HUES6 (cell line): ENCODE measurements at regions not wholly inside any gene's neighbourhood (a gene's known extent, or its start where the extent isn't known, plus 50 kb on each side); places are given as distances from the start of the nearest gene placed in this dataset.
"Not testable (repeated sequence)": the region's sequence is repeated elsewhere in the genome, so short reads cannot be mapped to it uniquely, and the experiment has no call there.

ENCODE experiments used
- H3K27ac ChIP-seq: 2 replicates; pipeline ENCODE4 v1.7.0; 2013; ENCODE audit warnings: low read depth, mild to moderate bottlenecking, low read length, inconsistent platforms
- H3K27me3 ChIP-seq: 2 replicates; pipeline ENCODE4 v1.6.1; 2013; ENCODE audit warnings: low read length; ENCODE audit not compliant: control insufficient read depth, insufficient read depth
- H3K36me3 ChIP-seq: 2 replicates; pipeline ENCODE4 v1.6.1; 2013; ENCODE audit warnings: low read length; ENCODE audit not compliant: control insufficient read depth, insufficient read depth
- H3K4me1 ChIP-seq: 2 replicates; pipeline ENCODE4 v1.6.1; 2013; ENCODE audit warnings: low read length; ENCODE audit not compliant: control insufficient read depth, insufficient read depth
- H3K4me3 ChIP-seq: 2 replicates; pipeline ENCODE4 v1.5.1; 2013; ENCODE audit warnings: low read depth, low read length
- H3K9ac ChIP-seq: one replicate; pipeline ENCODE4 v1.6.1; 2013; ENCODE audit warnings: mild to moderate bottlenecking, low read length
- H3K9me3 ChIP-seq: 2 replicates; pipeline ENCODE4 v1.6.1; 2013; ENCODE audit warnings: low read depth, low read length; ENCODE audit not compliant: control insufficient read depth, insufficient read depth

GRCh38 chr15:77944002-77944867 is 133.3 kb downstream of the TBC1D2B start:
- peaks cover 10% of the 10 kb centered on the region for H3K27me3 ChIP-seq
- peaks cover 11% of the 10 kb centered on the region for H3K4me1 ChIP-seq
- H3K4me3 ChIP-seq, result peak overlapping the region; percentile 60
- peak overlapping the region; percentile 58 for H3K9ac ChIP-seq
- H3K36me3 ChIP-seq, result no peaks in the 10 kb centered on the region
- no peaks in the 10 kb centered on the region for H3K9me3 ChIP-seq
- H3K27ac ChIP-seq, result no peak overlapping the region

GRCh38 chr15:77942611-77943211 is 134.8 kb downstream of the TBC1D2B start:
- no peak overlapping the region for H3K9ac ChIP-seq
- peaks cover 11% of the 10 kb centered on the region for H3K4me1 ChIP-seq
- H3K4me3 ChIP-seq, result no peak overlapping the region
- H3K27ac ChIP-seq, result no peak overlapping the region
- H3K27me3 ChIP-seq, result peaks cover 10% of the 10 kb centered on the region
- H3K36me3 ChIP-seq, result no peaks in the 10 kb centered on the region
- H3K9me3 ChIP-seq, result no peaks in the 10 kb centered on the region

GRCh38 chr15:77941090-77941827 is 136.3 kb downstream of the TBC1D2B start:
- H3K9ac ChIP-seq, H3K9me3 ChIP-seq, H3K27ac ChIP-seq, H3K36me3 ChIP-seq, H3K4me3 ChIP-seq: not testable (repeated sequence)
- Histone ChIP-seq H3K4me1 (peaks cover 11% of the 10 kb centered on the region), H3K27me3 (peaks cover 10% of the 10 kb centered on the region)

- no peak overlapping the region for H3K9ac ChIP-seq
- H3K4me3 ChIP-seq, result no peak overlapping the region
- no peaks in the 10 kb centered on the region for H3K9me3 ChIP-seq
- H3K27me3 ChIP-seq, result peaks cover 10% of the 10 kb centered on the region
- H3K4me1 ChIP-seq, result peaks cover 11% of the 10 kb centered on the region
- no peak overlapping the region for H3K27ac ChIP-seq
- H3K36me3 ChIP-seq, result no peaks in the 10 kb centered on the region
Observed at GRCh38 chr15:77940381-77940947, 137.0 kb downstream of the TBC1D2B start.

DNA sequence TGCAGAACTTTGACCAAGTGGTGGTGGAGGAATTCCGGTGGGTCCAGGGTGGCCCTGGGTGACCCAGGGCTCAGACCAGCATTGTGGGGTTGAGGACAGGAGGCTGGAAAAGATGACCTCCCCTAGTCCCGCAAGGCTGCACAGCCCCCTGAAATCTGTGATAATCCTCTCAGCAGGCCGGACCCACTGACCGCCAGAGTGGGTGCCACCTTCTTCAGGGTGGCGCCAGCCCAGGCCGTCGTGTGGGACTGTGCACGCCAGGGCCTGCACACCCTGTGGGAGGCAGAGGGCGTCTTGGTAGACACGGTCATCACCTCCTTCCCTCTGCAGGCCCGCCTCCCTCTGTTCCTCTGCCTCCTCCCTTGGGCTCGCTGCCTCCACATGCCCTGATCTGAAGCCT is 137.7 kb downstream of the TBC1D2B start:
- Histone ChIP-seq H3K9me3 (no peaks in the 10 kb centered on the region), H3K27me3 (peaks cover 10% of the 10 kb centered on the region), H3K27ac (no peak overlapping the region), H3K36me3 (no peaks in the 10 kb centered on the region), H3K4me3 (no peak overlapping the region), H3K9ac (no peak overlapping the region), H3K4me1 (peaks cover 9% of the 10 kb centered on the region)

DNA sequence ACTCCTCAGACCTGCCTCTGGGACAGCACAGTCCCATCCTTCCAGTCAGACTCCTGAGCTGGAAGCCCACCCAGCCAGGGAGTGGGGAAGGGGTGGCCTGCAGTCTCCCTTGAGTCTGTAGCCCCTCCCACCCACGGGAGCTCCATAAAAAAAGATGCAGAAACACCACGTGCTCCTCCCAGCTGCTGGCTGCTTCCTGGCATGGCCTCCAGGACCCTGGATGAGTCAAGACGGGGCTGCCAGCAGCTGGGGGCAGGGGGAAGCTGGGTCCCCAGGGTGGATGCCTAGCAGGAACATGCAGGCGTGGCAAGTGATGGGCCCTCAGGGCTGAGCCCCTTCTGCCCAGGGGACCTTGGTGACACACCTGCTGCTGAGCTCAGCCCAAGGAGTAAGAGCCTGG is 138.5 kb downstream of the TBC1D2B start:
- not testable (repeated sequence) for H3K36me3 ChIP-seq, H3K27me3 ChIP-seq, H3K4me3 ChIP-seq, H3K4me1 ChIP-seq, H3K27ac ChIP-seq, H3K9ac ChIP-seq, H3K9me3 ChIP-seq

- not testable (repeated sequence) for H3K4me1 ChIP-seq, H3K36me3 ChIP-seq, H3K4me3 ChIP-seq, H3K9ac ChIP-seq, H3K27me3 ChIP-seq, H3K27ac ChIP-seq, H3K9me3 ChIP-seq
Observed at GRCh38 chr15:77938546-77938945, 139.0 kb downstream of the TBC1D2B start.

GRCh38 chr15:77936567-77936966 is 140.9 kb downstream of the TBC1D2B start:
- not testable (repeated sequence) for H3K36me3 ChIP-seq, H3K4me3 ChIP-seq, H3K9me3 ChIP-seq, H3K27ac ChIP-seq, H3K4me1 ChIP-seq, H3K9ac ChIP-seq, H3K27me3 ChIP-seq

DNA sequence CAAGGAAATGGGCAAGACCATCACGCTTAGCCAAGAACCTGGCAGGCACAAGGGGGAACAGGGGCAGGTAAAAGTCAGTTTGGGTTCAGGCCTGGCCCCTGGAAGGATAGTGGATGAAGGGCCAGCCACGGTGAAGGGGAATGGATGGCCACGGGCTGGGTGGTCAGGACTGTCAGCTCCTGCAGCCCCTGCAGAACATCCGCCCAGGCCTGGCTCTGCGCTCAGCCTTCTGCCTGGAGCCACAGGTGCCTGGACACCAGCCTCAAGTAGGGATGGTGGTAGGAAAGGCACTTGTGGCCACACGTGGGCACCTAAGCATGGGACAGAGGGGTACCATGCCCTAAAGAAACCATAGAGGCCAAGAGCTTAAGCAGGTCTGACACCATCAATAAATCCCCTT is 143.0 kb downstream of the TBC1D2B start:
- not testable (repeated sequence) for H3K9ac ChIP-seq, H3K9me3 ChIP-seq, H3K4me1 ChIP-seq, H3K27me3 ChIP-seq, H3K4me3 ChIP-seq, H3K36me3 ChIP-seq, H3K27ac ChIP-seq

GRCh38 chr15:77930907-77931306 is 146.6 kb downstream of the TBC1D2B start:
- not testable (repeated sequence) for H3K4me3 ChIP-seq, H3K9ac ChIP-seq, H3K4me1 ChIP-seq, H3K9me3 ChIP-seq, H3K27me3 ChIP-seq, H3K27ac ChIP-seq, H3K36me3 ChIP-seq

DNA sequence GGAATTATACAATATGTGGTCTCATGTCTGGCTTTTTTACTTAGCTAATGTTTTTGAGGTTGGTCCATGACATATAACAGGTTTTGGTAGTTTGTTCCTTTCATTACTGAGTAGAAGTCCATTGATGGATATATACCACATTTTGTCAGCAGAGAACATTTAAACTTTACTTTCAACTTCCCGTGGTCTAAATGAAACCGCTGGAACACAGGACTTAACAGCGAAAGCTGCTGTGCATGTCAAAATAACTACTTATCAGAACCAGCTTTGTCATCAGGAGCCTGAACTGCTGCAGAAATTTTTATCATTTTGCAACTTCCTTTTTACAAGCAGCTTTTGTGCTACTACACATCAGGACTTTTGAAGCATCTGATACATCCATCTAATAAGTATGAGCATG is 147.0 kb downstream of the TBC1D2B start:
- not testable (repeated sequence) for H3K36me3 ChIP-seq, H3K4me3 ChIP-seq, H3K27ac ChIP-seq, H3K27me3 ChIP-seq, H3K4me1 ChIP-seq, H3K9me3 ChIP-seq, H3K9ac ChIP-seq
